Muscle of leg (tissue), 3 donors: ENCODE measurements at regions not wholly inside any gene's neighbourhood (a gene's known extent, or its start where the extent isn't known, plus 50 kb on each side); places are given as distances from the start of the nearest gene placed in this dataset.
A peak's percentile ranks its signal among the peaks of the same experiment; 100 is the strongest.

Experiments used
- DNase-seq: peaks from one replicate; pipeline ENCODE4 v3.0.0; 2013
- H3K27ac ChIP-seq: one replicate; pipeline ENCODE4 v1.5.1; 2013; ENCODE audit warnings: mild to moderate bottlenecking, low read length, control low read depth
- H3K27me3 ChIP-seq: one replicate; pipeline ENCODE4 v1.6.1; 2013; ENCODE audit warnings: low read length; ENCODE audit not compliant: control insufficient read depth, insufficient read depth
- H3K36me3 ChIP-seq: one replicate; pipeline ENCODE4 v1.6.1; 2013; ENCODE audit warnings: low read length; ENCODE audit not compliant: control insufficient read depth, insufficient read depth
- H3K4me1 ChIP-seq: one replicate; pipeline ENCODE4 v1.6.1; 2013; ENCODE audit warnings: low read length; ENCODE audit not compliant: control insufficient read depth, insufficient read depth
- H3K4me3 ChIP-seq: one replicate; pipeline ENCODE4 v1.5.1; 2013; ENCODE audit warnings: low read length, control low read depth
- H3K9me3 ChIP-seq: replicated peaks from 2 replicates; pipeline ENCODE4 v1.6.1; 2013; ENCODE audit warnings: low read depth, low read length; ENCODE audit not compliant: control insufficient read depth
- WGBS: methylation state at CpG from one replicate; pipeline ENCODE4 v1.1.5; 2013; ENCODE audit warnings: missing lambda C conversion rate; ENCODE audit not compliant: insufficient coverage; 5-methylcytosine and 5-hydroxymethylcytosine counted together

- Histone ChIP-seq H3K27me3 (no peaks in the 10 kb centered on the region), H3K27ac (no peak overlapping the region), H3K4me1 (peaks cover 2% of the 10 kb centered on the region), H3K36me3 (no peaks in the 10 kb centered on the region), H3K9me3 (no peaks in the 10 kb centered on the region), H3K4me3 (no peak overlapping the region)
- 66% methylated on average over 2 of the region's 3 CpGs for WGBS
- no peak for DNase-seq
Measured at GRCh38 chr2:12099374-12099773, 352.9 kb downstream of the LPIN1 start.

GRCh38 chr2:12102679-12103078, 356.2 kb downstream of the LPIN1 start:
- H3K4me1 ChIP-seq, result peaks cover 18% of the 10 kb centered on the region
- no peak for DNase-seq
- H3K4me3 ChIP-seq, result no peak overlapping the region
- H3K27ac ChIP-seq, result no peak overlapping the region
- WGBS, result no CpG with 5 or more reads among the region's 2 CpGs
- H3K27me3 ChIP-seq, result no peaks in the 10 kb centered on the region
- H3K36me3 ChIP-seq, result no peaks in the 10 kb centered on the region
- H3K9me3 ChIP-seq, result no peaks in the 10 kb centered on the region

GRCh38 chr2:12105180-12105579, 358.7 kb downstream of the LPIN1 start:
- Histone ChIP-seq H3K36me3 (no peaks in the 10 kb centered on the region), H3K27me3 (no peaks in the 10 kb centered on the region), H3K9me3 (no peaks in the 10 kb centered on the region), H3K4me1 (peaks cover 31% of the 10 kb centered on the region), H3K27ac (no peak overlapping the region), H3K4me3 (no peak overlapping the region)
- no peak for DNase-seq
- 100% methylated on average over 6 of the region's 10 CpGs for WGBS

DNA sequence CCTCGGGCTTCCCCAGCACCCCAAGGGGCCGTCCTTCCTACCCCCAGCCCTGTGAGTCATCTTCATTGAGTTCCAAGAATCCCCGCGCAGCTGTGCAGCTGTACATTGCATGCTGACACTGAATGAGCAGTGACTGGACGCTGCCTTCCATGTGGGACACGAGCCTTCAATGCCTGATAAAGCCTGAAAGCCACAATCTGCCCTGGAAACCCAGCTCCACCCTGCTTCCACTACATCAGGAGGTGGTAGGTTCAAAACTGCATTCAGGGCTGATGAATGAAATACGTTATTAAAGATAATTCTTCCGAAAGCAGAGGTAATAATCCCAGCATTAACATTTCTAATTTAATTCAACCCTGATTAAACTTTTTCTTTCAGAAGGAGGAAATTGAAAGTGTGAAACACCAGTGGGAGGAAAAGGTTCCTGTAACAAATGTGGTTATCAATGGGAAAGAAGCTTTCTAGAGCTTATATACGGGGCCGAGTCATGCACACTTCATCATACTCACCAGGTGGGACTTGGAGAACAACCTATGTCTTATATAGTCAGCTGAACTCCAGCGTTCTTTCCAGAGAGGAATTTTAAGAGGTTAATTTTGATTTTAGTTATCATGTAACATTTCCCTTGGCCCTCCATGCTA, 360.1 kb downstream of the LPIN1 start:
- DNase-seq, result peak; percentile 92
- H3K36me3 ChIP-seq, result no peaks in the 10 kb centered on the region
- H3K4me1 ChIP-seq, result peaks cover 33% of the 10 kb centered on the region
- no peak overlapping the region for H3K4me3 ChIP-seq
- H3K27ac ChIP-seq, result peak overlapping the region; percentile 66
- H3K27me3 ChIP-seq, result no peaks in the 10 kb centered on the region
- 17% methylated on average over 4 of the region's 11 CpGs for WGBS
- H3K9me3 ChIP-seq, result no peaks in the 10 kb centered on the region

DNA sequence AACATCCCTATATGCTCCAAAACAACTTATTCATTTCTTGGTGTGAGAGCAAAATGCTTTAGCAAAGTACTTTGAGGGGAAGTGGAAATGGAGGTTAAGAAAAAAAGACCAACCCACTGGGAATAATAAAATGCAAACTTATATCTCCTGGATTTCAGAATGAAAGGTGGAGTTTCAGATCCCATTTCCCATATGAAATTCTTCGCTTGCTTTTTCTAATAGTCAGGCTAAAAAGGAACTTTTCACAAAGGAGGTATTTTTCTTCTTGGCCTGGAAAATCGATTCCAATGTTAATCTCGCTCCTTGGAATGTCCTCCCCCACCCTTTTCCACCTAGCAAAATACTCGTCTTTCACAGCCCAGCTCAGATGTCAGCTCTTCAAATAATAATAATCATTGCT, 360.9 kb downstream of the LPIN1 start:
- H3K27ac ChIP-seq, result peak overlapping the region; percentile 66
- H3K4me3 ChIP-seq, result no peak overlapping the region
- no CpG with 5 or more reads among the region's 4 CpGs for WGBS

DNA sequence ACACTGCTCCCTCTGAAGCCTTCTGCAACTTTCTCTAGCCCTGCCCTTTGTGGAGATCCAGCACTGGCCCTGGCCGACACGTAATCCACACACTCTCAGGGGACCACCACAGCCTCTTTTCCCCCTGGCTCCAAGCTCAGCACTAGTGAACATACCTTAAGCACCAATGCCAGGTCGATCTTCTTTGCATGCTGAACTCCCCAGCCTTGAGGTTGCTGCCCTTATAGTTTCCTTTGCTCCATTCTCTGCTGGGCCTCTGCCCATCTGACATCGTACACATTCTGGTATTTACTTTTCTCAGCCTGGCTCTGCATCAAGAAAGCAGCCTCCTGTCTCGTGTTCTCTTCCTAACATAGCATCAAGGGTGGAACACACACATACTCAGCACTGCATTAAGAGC, 361.5 kb downstream of the LPIN1 start:
- Histone ChIP-seq H3K27ac (peak overlapping the region; percentile 40), H3K36me3 (no peaks in the 10 kb centered on the region), H3K27me3 (no peaks in the 10 kb centered on the region), H3K4me1 (peaks cover 33% of the 10 kb centered on the region), H3K9me3 (no peaks in the 10 kb centered on the region), H3K4me3 (no peak overlapping the region)
- DNase-seq, result peak; percentile 73
- WGBS, result 19% methylated on average over 5 of the region's 5 CpGs

More for the DNA sequence above, 360.9 kb downstream of the LPIN1 start:
- Histone ChIP-seq H3K4me1 (peaks cover 33% of the 10 kb centered on the region), H3K36me3 (no peaks in the 10 kb centered on the region), H3K9me3 (no peaks in the 10 kb centered on the region), H3K27me3 (no peaks in the 10 kb centered on the region)
- DNase-seq, result peak; percentile 74

- H3K27ac ChIP-seq, result no peak overlapping the region
- no peak overlapping the region for H3K4me3 ChIP-seq
- H3K27me3 ChIP-seq, result no peaks in the 10 kb centered on the region
- H3K9me3 ChIP-seq, result no peaks in the 10 kb centered on the region
- DNase-seq, result peak; percentile 7
- H3K36me3 ChIP-seq, result no peaks in the 10 kb centered on the region
- 72% methylated on average over 3 of the region's 4 CpGs for WGBS
- peaks cover 33% of the 10 kb centered on the region for H3K4me1 ChIP-seq
Measured at GRCh38 chr2:12109363-12110017, 363.1 kb downstream of the LPIN1 start.

- no peaks in the 10 kb centered on the region for H3K27me3 ChIP-seq
- no peak overlapping the region for H3K4me3 ChIP-seq
- no peaks in the 10 kb centered on the region for H3K36me3 ChIP-seq
- H3K27ac ChIP-seq, result no peak overlapping the region
- WGBS, result no CpG with 5 or more reads among the region's 4 CpGs
- H3K9me3 ChIP-seq, result no peaks in the 10 kb centered on the region
- peaks cover 33% of the 10 kb centered on the region for H3K4me1 ChIP-seq
- peak; percentile 80 for DNase-seq
Measured at GRCh38 chr2:12110074-12110473, 363.6 kb downstream of the LPIN1 start.

GRCh38 chr2:12110481-12110880, 364.0 kb downstream of the LPIN1 start:
- Histone ChIP-seq H3K27ac (no peak overlapping the region), H3K4me1 (peaks cover 33% of the 10 kb centered on the region), H3K27me3 (no peaks in the 10 kb centered on the region), H3K9me3 (no peaks in the 10 kb centered on the region), H3K4me3 (no peak overlapping the region), H3K36me3 (no peaks in the 10 kb centered on the region)
- WGBS, result 40% methylated on average over 1 of the region's 5 CpGs
- DNase-seq, result no peak

GRCh38 chr2:12113412-12113811, 367.0 kb downstream of the LPIN1 start:
- peaks cover 11% of the 10 kb centered on the region for H3K4me1 ChIP-seq
- no peak overlapping the region for H3K4me3 ChIP-seq
- DNase-seq, result no peak
- H3K9me3 ChIP-seq, result no peaks in the 10 kb centered on the region
- no peaks in the 10 kb centered on the region for H3K36me3 ChIP-seq
- WGBS, result 83% methylated on average over 1 of the region's 1 CpG
- H3K27me3 ChIP-seq, result peaks cover 2% of the 10 kb centered on the region
- no peak overlapping the region for H3K27ac ChIP-seq
